Fibroblast of lung (primary cell): ENCODE measurements at regions not wholly inside any gene's neighbourhood (a gene's known extent, or its start where the extent isn't known, plus 50 kb on each side); places are given as distances from the start of the nearest gene placed in this dataset.

Experiments
- DNase-seq, 2 donors: peaks; one replicate each; pipeline versions ENCODE4 v3.0.0 to v3.0.0-alpha.2; 2010; ENCODE audit warnings: low read depth in 2 of 2
- H2AFZ ChIP-seq: 2 replicates; pipeline ENCODE4 v1.5.1; 2012; ENCODE audit warnings: low read length, control low read depth, inconsistent platforms
- H3K27ac ChIP-seq: 2 replicates; pipeline ENCODE4 v1.5.1; 2011; ENCODE audit warnings: low read length, control low read depth; ENCODE audit not compliant: insufficient read depth
- H3K27me3 ChIP-seq: 2 replicates; pipeline ENCODE4 v1.5.1; 2011; ENCODE audit warnings: mild to moderate bottlenecking, low read length; ENCODE audit not compliant: control insufficient read depth, insufficient read depth
- H3K36me3 ChIP-seq: 2 replicates; pipeline ENCODE4 v1.5.1; 2011; ENCODE audit warnings: low read length; ENCODE audit not compliant: control insufficient read depth, insufficient read depth
- H3K4me1 ChIP-seq: 2 replicates; pipeline ENCODE4 v1.5.1; 2011; ENCODE audit warnings: low read length; ENCODE audit not compliant: control insufficient read depth, insufficient read depth; ENCODE audit errors: extremely low read depth
- H3K4me2 ChIP-seq: 2 replicates; pipeline ENCODE4 v1.5.1; 2011; ENCODE audit warnings: low read length, control low read depth; ENCODE audit not compliant: insufficient read depth; ENCODE audit errors: extremely low read depth
- H3K4me3 ChIP-seq, 4 experiments: fragments of 200-600 bp in 1 of 4; sonication (generic) in 1 of 4; replicated peaks in 1 of 4; 2 replicates each; pipeline ENCODE4 v1.5.1; 2011 to 2016; ENCODE audit warnings: low read length in 4 of 4, low read depth in 3 of 4, mild to moderate bottlenecking in 3 of 4, control low read depth in 2 of 4, inconsistent platforms in 1 of 4, mixed read lengths in 1 of 4; ENCODE audit not compliant: insufficient read depth in 1 of 4; ENCODE audit errors: control extremely low read depth in 1 of 4
- H3K79me2 ChIP-seq: 2 replicates; pipeline ENCODE4 v1.5.1; 2012; ENCODE audit warnings: mild to moderate bottlenecking, low read length, inconsistent platforms; ENCODE audit not compliant: control insufficient read depth, insufficient read depth
- H3K9ac ChIP-seq: 2 replicates; pipeline ENCODE4 v1.5.1; 2011; ENCODE audit warnings: mild to moderate bottlenecking, low read length, control low read depth; ENCODE audit not compliant: insufficient read depth
- H3K9me3 ChIP-seq: 2 replicates; pipeline ENCODE4 v1.5.1; 2012; ENCODE audit warnings: low read depth, low read length; ENCODE audit not compliant: control insufficient read depth, insufficient read depth
- H4K20me1 ChIP-seq: 2 replicates; pipeline ENCODE4 v1.5.1; 2011; ENCODE audit warnings: low read length; ENCODE audit not compliant: control insufficient read depth, insufficient read depth; ENCODE audit errors: extremely low read depth
- EZH2 ChIP-seq: IDR thresholded peaks from 2 replicates; pipeline ENCODE4 v1.5.1; 2012; ENCODE audit warnings: low read length, control low read depth, mild to moderate bottlenecking; ENCODE audit errors: missing control alignments
- TF ChIP-seq, protein P1 (sequence below), 2 donors: IDR thresholded peaks in 1 of 2; conservative IDR thresholded peaks in 1 of 2; 1 replicate in 1 of 2; 2 replicates in 1 of 2; pipeline ENCODE4 v1.5.1; 2011 to 2012; ENCODE audit warnings: low read length in 2 of 2, control low read depth in 1 of 2, inconsistent platforms in 1 of 2, low read depth in 1 of 2, mild to moderate bottlenecking in 1 of 2

DNA sequence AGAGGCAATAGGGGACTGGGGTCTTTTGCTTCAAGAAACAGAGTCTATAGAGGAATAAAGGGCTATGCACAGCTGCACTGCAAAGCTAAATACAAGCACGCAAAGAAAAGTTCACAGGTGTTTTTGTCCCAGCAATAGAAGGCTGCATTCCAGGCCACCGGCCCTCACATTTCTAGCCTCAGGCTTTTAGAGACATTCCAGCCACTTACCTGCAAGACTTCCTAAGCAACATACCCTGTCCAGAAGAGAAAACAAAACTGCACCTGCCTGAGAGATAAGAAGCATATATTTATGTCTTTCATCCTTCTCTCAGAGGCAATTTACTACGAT is 220.5 kb downstream of the OPA1 start:
- Histone ChIP-seq H3K9ac (no peak overlapping the region), H3K4me2 (no peak overlapping the region), H3K4me1 (no peaks in the 10 kb centered on the region), H3K36me3 (no peaks in the 10 kb centered on the region), H2AFZ (no peak overlapping the region), H3K27me3 (peaks cover 19% of the 10 kb centered on the region), H4K20me1 (no peaks in the 10 kb centered on the region), H3K4me3 (no peak overlapping the region), H3K27ac (no peak overlapping the region), H3K9me3 (no peaks in the 10 kb centered on the region), H3K79me2 (no peaks in the 10 kb centered on the region)
- DNase-seq = no peak
- TF ChIP-seq EZH2 = no peak
- TF ChIP-seq, protein P1, sequence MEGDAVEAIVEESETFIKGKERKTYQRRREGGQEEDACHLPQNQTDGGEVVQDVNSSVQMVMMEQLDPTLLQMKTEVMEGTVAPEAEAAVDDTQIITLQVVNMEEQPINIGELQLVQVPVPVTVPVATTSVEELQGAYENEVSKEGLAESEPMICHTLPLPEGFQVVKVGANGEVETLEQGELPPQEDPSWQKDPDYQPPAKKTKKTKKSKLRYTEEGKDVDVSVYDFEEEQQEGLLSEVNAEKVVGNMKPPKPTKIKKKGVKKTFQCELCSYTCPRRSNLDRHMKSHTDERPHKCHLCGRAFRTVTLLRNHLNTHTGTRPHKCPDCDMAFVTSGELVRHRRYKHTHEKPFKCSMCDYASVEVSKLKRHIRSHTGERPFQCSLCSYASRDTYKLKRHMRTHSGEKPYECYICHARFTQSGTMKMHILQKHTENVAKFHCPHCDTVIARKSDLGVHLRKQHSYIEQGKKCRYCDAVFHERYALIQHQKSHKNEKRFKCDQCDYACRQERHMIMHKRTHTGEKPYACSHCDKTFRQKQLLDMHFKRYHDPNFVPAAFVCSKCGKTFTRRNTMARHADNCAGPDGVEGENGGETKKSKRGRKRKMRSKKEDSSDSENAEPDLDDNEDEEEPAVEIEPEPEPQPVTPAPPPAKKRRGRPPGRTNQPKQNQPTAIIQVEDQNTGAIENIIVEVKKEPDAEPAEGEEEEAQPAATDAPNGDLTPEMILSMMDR (conservative IDR thresholded peaks at IDR 0.05 in 1 of 2, IDR thresholded peaks at IDR 0.05 in 1 of 2; ENCODE audit: low read depth in 1 of 2, low read length in 2 of 2) = no peak

DNA sequence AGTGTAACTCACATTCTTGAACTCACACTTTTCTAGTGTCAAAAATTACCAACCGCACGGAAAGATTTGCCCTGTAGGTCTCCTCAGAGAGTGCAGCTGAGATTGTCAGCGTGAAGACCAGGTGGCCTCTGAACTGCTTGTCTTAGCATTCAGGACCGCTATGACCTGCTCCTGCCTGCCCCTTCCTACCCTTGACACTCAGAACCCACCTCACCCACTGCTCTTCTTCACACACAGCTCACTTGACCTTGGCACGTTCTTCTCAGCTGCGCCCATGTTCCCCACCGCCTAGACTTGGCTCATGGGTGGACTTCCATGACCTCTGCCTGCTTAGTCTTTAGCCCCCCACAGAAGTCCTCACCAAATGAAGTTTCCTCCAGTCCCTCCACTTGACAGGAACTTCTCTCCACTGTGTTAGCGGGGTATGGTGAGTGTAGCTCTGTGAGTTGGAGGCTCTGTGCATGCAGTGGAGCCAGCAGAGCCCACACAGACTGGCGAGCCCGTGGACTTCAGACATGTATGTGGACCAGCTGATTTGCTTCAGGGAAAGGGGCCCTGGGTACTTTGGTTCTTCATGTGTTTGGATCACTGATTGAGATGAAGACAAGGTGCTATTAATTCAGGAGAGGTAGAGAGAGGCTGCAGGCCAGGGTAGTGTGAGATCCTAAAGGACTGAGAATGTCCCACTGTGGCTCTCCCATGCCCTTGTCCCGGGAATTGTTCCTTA is 221.3 kb downstream of the OPA1 start:
- no peaks in the 10 kb centered on the region for H3K79me2 ChIP-seq
- no peaks in the 10 kb centered on the region for H4K20me1 ChIP-seq
- DNase-seq = no peak
- no peak overlapping the region for H3K9ac ChIP-seq
- no peak for TF ChIP-seq EZH2
- TF ChIP-seq, protein P1 (conservative IDR thresholded peaks at IDR 0.05 in 1 of 2, IDR thresholded peaks at IDR 0.05 in 1 of 2; ENCODE audit: low read depth in 1 of 2, low read length in 2 of 2) = no peak
- no peak overlapping the region for H2AFZ ChIP-seq
- no peaks in the 10 kb centered on the region for H3K4me1 ChIP-seq
- no peak overlapping the region for H3K4me2 ChIP-seq
- no peaks in the 10 kb centered on the region for H3K36me3 ChIP-seq
- peaks cover 22% of the 10 kb centered on the region for H3K27me3 ChIP-seq
- H3K4me3 ChIP-seq = no peak overlapping the region
- H3K27ac ChIP-seq = no peak overlapping the region
- no peaks in the 10 kb centered on the region for H3K9me3 ChIP-seq

DNA sequence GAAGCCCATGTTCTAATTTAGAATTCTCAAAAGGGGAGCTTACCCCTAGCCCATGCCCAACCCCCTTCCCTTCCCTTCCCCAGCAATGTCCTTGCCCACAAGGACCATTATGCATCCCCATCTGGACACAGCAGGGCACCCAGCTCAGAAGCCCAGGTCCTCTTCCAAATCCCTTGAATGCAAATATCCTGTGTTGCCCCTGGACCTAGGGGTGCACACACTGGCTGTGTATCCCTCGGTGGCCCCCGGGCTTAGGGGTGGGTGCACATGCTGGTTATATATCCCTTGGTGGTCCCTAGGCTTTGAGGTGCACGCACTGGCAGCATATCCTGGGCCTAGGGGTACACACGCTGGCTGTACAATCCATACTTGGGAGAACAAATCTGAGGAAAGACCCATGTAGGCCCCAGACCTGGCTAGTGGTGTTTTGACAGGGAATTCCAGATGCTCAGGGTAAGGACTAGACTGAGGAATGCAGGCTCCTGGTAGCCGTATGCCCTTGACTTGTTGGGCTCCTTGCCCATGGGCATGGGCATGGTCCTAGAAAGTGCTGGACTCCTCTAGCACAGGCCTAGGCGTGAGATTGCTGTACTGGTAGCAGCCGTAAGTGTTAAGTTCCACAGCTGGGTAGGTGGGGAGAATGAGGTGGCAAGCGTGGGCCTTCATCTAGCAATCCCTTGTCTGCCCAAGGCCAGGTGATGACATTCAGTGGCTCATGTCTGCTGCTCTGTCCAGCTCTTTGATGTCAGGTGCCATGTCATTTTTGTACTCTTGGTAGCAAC is 222.4 kb downstream of the OPA1 start:
- H4K20me1 ChIP-seq = no peaks in the 10 kb centered on the region
- H3K9me3 ChIP-seq = no peaks in the 10 kb centered on the region
- peaks cover 26% of the 10 kb centered on the region for H3K27me3 ChIP-seq
- no peak overlapping the region for H2AFZ ChIP-seq
- H3K27ac ChIP-seq = no peak overlapping the region
- H3K9ac ChIP-seq = no peak overlapping the region
- no peak for TF ChIP-seq EZH2
- TF ChIP-seq, protein P1 (conservative IDR thresholded peaks at IDR 0.05 in 1 of 2, IDR thresholded peaks at IDR 0.05 in 1 of 2; ENCODE audit: low read depth in 1 of 2, low read length in 2 of 2) = no peak
- no peaks in the 10 kb centered on the region for H3K79me2 ChIP-seq
- no peak overlapping the region for H3K4me2 ChIP-seq
- no peaks in the 10 kb centered on the region for H3K36me3 ChIP-seq
- H3K4me3 ChIP-seq = no peak overlapping the region
- DNase-seq = no peak
- H3K4me1 ChIP-seq = no peaks in the 10 kb centered on the region
